ENCODE measurements at regions not wholly inside any gene's neighbourhood (a gene's known extent, or its start where the extent isn't known, plus 50 kb on each side); places are given as distances from the start of the nearest gene placed in this dataset.
"Not testable (repeated sequence)": the region's sequence is repeated elsewhere in the genome, so short reads cannot be mapped to it uniquely, and the experiment has no call there.

DNA sequence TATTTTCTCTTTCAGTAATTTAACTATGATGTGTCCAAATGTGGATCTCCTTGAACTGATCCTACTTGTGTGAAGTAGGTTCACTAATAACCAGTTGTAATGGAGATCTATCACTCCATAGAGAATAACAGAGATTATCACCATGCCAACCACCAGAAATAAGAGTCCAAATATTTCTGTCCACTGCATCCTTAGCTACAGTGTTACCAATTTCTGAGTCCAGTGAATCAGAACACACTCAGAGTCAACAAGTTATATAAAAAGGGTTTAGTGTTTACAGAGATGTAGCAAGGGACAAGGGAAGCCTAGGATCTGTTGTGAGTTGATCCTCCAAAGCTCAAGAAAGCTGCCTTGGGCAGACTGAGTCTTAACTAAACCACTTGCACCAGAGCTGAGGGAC, 882.8 kb downstream of the TBC1D32 start:
- CTCF ChIA-PET: no interaction called here

DNA sequence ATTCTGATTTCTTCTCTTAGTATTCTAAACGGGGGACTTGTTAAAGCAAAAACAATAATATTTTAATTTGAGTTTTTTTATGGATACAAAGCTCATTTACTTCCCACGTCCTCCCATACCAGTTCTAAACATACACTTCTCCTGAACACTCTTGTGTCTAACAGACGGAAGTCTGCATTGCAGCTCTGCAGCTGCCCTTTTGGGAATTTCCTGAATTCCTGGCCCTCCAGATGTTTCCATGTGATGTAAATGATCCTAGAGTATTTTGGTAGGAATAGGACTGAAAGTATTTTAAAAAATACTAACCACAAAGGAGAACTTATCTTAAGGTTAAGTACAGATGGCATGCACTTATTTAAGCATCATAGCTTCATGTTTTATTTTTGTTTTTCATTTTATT, 886.7 kb downstream of the TBC1D32 start:
- ChIA-PET CTCF (no interaction called here), POLR2A (no interaction called here)
- H3K27me3 ChIP-seq (ENCODE audit: control insufficient read depth, insufficient read depth, low read length): no peaks in the 10 kb centered on the region
- no peak overlapping the region for H3K4me3 ChIP-seq (ENCODE audit: low read depth, low read length)
- H3K9me3 ChIP-seq (ENCODE audit: control insufficient read depth, insufficient read depth, low read length): peaks cover 2% of the 10 kb centered on the region; the same call in 1 of the 2 replicates
- DNase-seq (ENCODE audit: low read depth, low spot score): no peak
- no peak overlapping the region for H3K27ac ChIP-seq (ENCODE audit: low read depth, low read length)
- TF ChIP-seq, protein P1, sequence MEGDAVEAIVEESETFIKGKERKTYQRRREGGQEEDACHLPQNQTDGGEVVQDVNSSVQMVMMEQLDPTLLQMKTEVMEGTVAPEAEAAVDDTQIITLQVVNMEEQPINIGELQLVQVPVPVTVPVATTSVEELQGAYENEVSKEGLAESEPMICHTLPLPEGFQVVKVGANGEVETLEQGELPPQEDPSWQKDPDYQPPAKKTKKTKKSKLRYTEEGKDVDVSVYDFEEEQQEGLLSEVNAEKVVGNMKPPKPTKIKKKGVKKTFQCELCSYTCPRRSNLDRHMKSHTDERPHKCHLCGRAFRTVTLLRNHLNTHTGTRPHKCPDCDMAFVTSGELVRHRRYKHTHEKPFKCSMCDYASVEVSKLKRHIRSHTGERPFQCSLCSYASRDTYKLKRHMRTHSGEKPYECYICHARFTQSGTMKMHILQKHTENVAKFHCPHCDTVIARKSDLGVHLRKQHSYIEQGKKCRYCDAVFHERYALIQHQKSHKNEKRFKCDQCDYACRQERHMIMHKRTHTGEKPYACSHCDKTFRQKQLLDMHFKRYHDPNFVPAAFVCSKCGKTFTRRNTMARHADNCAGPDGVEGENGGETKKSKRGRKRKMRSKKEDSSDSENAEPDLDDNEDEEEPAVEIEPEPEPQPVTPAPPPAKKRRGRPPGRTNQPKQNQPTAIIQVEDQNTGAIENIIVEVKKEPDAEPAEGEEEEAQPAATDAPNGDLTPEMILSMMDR (IDR thresholded peaks at IDR 0.05; ENCODE audit: low read depth, low read length): no peak

More for the DNA sequence above, 882.8 kb downstream of the TBC1D32 start:
- no peak for DNase-seq (ENCODE audit: low read depth, low spot score)
- Histone ChIP-seq H3K4me3 (ENCODE audit: low read depth, low read length) (no peak overlapping the region), H3K9me3 (ENCODE audit: control insufficient read depth, insufficient read depth, low read length) (peaks cover 2% of the 10 kb centered on the region; the same call in 1 of the 2 replicates), H3K27me3 (ENCODE audit: control insufficient read depth, insufficient read depth, low read length) (no peaks in the 10 kb centered on the region), H3K27ac (ENCODE audit: low read depth, low read length) (no peak overlapping the region)
- TF ChIP-seq, protein P1 (IDR thresholded peaks at IDR 0.05; ENCODE audit: low read depth, low read length): no peak
- POLR2A ChIA-PET: no interaction called here

DNA sequence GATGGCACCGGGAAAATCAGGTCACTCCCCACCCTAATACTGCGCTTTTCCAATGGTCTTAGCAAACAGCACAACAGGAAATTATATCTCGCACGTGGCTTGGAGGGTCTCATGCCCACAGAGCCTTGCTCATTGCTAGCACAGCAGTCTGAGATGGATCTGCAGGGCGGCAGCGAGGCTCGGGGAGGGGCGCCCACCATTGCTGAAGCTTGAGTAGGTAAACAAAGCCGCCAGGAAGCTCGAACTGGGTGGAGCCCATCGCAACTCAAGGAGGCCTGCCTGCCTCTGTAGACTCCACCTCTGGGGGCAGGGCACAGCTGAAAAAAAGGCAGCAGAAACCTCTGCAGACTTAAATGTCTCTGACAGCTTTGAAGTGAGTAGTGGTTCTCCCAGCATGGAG, 901.4 kb downstream of the TBC1D32 start:
- DNase-seq (ENCODE audit: low read depth, low spot score); POLR2A ChIA-PET; H3K27ac ChIP-seq (ENCODE audit: low read depth, low read length); CTCF ChIA-PET; H3K27me3 ChIP-seq (ENCODE audit: control insufficient read depth, insufficient read depth, low read length); H3K4me3 ChIP-seq (ENCODE audit: low read depth, low read length): not testable (repeated sequence)
- H3K9me3 ChIP-seq (ENCODE audit: control insufficient read depth, insufficient read depth, low read length): peaks cover 14% of the 10 kb centered on the region

DNA sequence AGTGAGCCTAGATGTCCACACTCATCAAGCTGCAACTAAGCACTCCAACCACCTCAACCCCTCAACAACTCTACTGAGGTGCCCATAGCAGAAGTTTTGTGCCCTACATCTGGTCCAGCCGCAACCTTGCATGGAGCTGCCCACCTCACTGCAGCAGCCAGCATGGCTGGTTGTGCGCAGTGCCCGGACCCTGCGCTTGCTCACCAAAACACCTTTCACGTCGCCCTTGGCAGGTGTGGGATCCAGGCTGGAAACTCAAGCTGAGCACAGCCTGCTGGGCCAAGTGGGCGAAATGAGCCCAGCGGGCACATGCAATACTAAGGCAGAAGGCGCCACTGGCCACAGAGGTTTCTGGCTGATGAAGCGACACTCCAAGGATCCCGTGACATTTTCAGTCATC, 902.4 kb downstream of the TBC1D32 start:
- CTCF ChIA-PET: no interaction called here
- Histone ChIP-seq H3K4me3 (ENCODE audit: low read depth, low read length) (no peak overlapping the region), H3K9me3 (ENCODE audit: control insufficient read depth, insufficient read depth, low read length) (peaks cover 14% of the 10 kb centered on the region), H3K27ac (ENCODE audit: low read depth, low read length) (no peak overlapping the region), H3K27me3 (ENCODE audit: control insufficient read depth, insufficient read depth, low read length) (no peaks in the 10 kb centered on the region)
- POLR2A ChIA-PET: no interaction called here
- TF ChIP-seq, protein P1 (IDR thresholded peaks at IDR 0.05; ENCODE audit: low read depth, low read length): no peak
- no peak for DNase-seq (ENCODE audit: low read depth, low spot score)

DNA sequence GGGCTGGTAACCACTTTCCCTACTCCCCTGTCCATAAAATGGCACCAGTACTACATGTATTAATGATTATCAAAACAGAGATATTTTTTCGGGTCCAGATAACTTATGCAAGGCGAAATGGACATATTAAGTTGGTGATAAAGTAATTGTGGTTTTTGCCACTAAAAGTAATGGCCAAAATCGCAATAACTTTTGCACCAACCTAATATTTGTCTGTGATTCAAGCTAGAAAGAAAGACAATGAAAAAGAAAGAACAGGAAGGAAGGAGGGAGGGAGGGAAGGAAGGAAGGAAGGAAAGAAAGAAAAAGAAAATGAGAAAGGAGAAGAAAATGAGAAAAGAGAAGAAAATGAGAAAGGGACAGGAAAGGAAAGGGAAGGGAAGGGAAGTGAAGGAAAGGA, 922.9 kb downstream of the TBC1D32 start:
- Histone ChIP-seq H3K27me3 (ENCODE audit: control insufficient read depth, insufficient read depth, low read length) (no peaks in the 10 kb centered on the region), H3K9me3 (ENCODE audit: control insufficient read depth, insufficient read depth, low read length) (peaks cover 3% of the 10 kb centered on the region; the same call in 1 of the 2 replicates), H3K4me3 (ENCODE audit: low read depth, low read length) (no peak overlapping the region), H3K27ac (ENCODE audit: low read depth, low read length) (no peak overlapping the region)
- POLR2A ChIA-PET: no interaction called here
- CTCF ChIA-PET: no interaction called here
- TF ChIP-seq, protein P1 (IDR thresholded peaks at IDR 0.05; ENCODE audit: low read depth, low read length): no peak
- DNase-seq (ENCODE audit: low read depth, low spot score): no peak

DNA sequence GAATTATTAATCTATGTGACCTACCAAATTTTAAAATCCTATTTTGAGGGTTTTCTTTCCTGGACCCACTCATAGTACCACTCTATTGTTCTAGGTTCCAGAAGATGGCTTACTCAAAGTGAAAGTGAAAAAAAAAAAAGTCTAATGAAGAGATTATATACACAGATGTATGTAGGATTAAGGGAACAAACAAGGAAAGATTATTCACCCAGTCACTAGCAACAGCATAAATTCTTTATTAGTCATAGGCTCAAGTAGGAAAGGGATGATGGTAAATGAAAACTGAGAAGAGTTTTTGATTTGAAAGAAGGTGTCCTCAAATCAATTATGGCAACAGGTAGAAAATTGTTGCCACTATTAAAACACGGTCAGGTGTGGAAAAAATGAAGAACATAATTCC, 923.7 kb downstream of the TBC1D32 start:
- TF ChIP-seq, protein P1 (IDR thresholded peaks at IDR 0.05; ENCODE audit: low read depth, low read length): no peak
- POLR2A ChIA-PET: no interaction called here
- no peaks in the 10 kb centered on the region for H3K27me3 ChIP-seq (ENCODE audit: control insufficient read depth, insufficient read depth, low read length)
- DNase-seq (ENCODE audit: low read depth, low spot score): no peak
- CTCF ChIA-PET: no interaction called here
- no peak overlapping the region for H3K4me3 ChIP-seq (ENCODE audit: low read depth, low read length)
- peaks cover 4% of the 10 kb centered on the region; the same call in 1 of the 2 replicates for H3K9me3 ChIP-seq (ENCODE audit: control insufficient read depth, insufficient read depth, low read length)
- H3K27ac ChIP-seq (ENCODE audit: low read depth, low read length): no peak overlapping the region

Measured in AG04450 (cell line).